ENCODE measurements at regions not wholly inside any gene's neighbourhood (a gene's known extent, or its start where the extent isn't known, plus 50 kb on each side); places are given as distances from the start of the nearest gene placed in this dataset.

DNA sequence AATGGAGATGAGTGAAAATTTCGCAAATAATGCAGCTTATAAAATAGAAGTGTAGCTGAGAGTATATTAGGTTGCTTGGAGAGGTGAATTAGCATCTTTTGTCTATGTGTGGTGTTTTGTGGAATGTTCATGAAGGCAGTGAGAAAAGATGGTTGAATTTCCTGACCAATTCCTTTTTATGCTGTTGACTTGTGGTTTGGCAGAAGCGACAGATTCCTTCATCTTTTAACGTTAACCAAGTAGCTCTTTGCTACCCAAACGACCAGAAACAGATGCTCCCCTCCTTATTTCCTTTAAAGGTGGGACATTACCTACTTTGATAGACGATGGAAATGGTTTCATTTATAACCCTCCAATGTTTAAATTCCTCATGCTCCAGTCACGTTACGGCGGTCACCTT, 390.5 kb downstream of the QKI start:
- no peak for TF ChIP-seq POLR2AphosphoS5 (IDR thresholded peaks at IDR 0.05; ENCODE audit: borderline replicate concordance, low read depth, low read length)
- no peak for TF ChIP-seq EZH2 (IDR thresholded peaks at IDR 0.05)
